Gastroesophageal sphincter (tissue), 2 donors: ENCODE measurements at regions not wholly inside any gene's neighbourhood (a gene's known extent, or its start where the extent isn't known, plus 50 kb on each side); places are given as distances from the start of the nearest gene placed in this dataset.

Experiments used
- EP300 ChIP-seq: sonication (generic); formaldehyde crosslinking; IDR thresholded peaks from one replicate; pipeline ENCODE4 v1.6.1; 2017; ENCODE audit warnings: antibody characterized with exemption, mild to moderate bottlenecking
- POLR2A ChIP-seq, 2 donors: fragments of 450-650 bp; IDR thresholded peaks; one replicate each; pipeline ENCODE4 v1.6.1; 2017; ENCODE audit warnings: antibody characterized with exemption in 2 of 2, mild to moderate bottlenecking in 2 of 2, moderate library complexity in 1 of 2
- POLR2AphosphoS5 ChIP-seq: sonication (generic); formaldehyde crosslinking; IDR thresholded peaks from one replicate; pipeline ENCODE4 v1.6.1; 2017; ENCODE audit warnings: antibody characterized with exemption

- TF ChIP-seq POLR2A (IDR thresholded peaks at IDR 0.05) (no peak), POLR2AphosphoS5 (no peak), EP300 (no peak)
Measured at GRCh38 chr6:80969439-80969838, 783.0 kb downstream of the TENT5A start.
